Activated T-helper 2 cell treated with anti-CD3 and anti-CD28 coated beads, Interferon-gamma antibody, Interleukin-2, Interleukin-4, amounts not matched to agents 10 μg/mL and 5 μg/mL and 100 μg/mL, durations not matched to agents 14 hours and 24 hours and 36 hours (primary cell): ENCODE measurements at regions not wholly inside any gene's neighbourhood (a gene's known extent, or its start where the extent isn't known, plus 50 kb on each side); places are given as distances from the start of the nearest gene placed in this dataset.
"Not testable (repeated sequence)": the region's sequence is repeated elsewhere in the genome, so short reads cannot be mapped to it uniquely, and the experiment has no call there.

ENCODE experiments used
- DNase-seq: peaks from one replicate; pipeline ENCODE4 v3.0.0; 2021; ENCODE audit warnings: low spot score
- H3K27ac Mint-ChIP-seq: one replicate; pipeline ENCODE4 v1.8.0; 2021; ENCODE audit warnings: mixed read lengths
- H3K27me3 Mint-ChIP-seq: one replicate; pipeline ENCODE4 v1.8.0; 2021; ENCODE audit warnings: low read depth, mixed read lengths
- H3K36me3 Mint-ChIP-seq: one replicate; pipeline ENCODE4 v1.8.0; 2021; ENCODE audit warnings: low read depth, mixed read lengths
- H3K4me1 Mint-ChIP-seq: one replicate; pipeline ENCODE4 v1.8.0; 2021; ENCODE audit warnings: low read depth, mixed read lengths
- H3K4me3 Mint-ChIP-seq: one replicate; pipeline ENCODE4 v1.8.0; 2021; ENCODE audit warnings: low read depth, mild to moderate bottlenecking, moderate library complexity, mixed read lengths
- H3K9me3 Mint-ChIP-seq: one replicate; pipeline ENCODE4 v1.8.0; 2021; ENCODE audit warnings: mixed read lengths
- intact Hi-C: fragments of 100-400 bp; cut with micrococcal nuclease; formaldehyde crosslinking; loops from one replicate; pipeline ENCODE4 v1.15.1; 2023

DNA sequence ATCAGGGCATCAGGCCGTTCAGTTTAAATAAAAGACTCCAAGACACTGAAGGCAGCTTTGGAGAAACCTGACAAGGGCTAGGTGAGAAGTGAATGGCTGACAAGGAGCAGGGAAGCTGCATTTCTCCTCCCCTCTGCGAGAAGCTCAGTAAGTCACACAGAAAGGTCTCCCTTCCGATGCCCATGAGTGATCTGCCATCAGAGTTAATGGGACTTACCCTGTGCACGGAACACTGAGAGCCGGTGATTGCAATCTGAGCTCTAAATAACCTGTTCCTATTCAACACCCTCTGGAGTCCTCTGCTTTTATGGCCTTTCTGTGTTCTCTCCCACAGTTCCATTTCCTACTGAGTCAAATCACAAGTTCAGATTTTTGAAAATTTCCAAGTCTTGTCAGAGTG, 322.2 kb upstream of the MYT1L start:
- intact Hi-C loops: no loop called here
- peaks cover 4% of the 10 kb centered on the region for H3K9me3 Mint-ChIP-seq
- H3K36me3 Mint-ChIP-seq: no peaks in the 10 kb centered on the region
- H3K4me3 Mint-ChIP-seq: no peak overlapping the region
- H3K27ac Mint-ChIP-seq: no peak overlapping the region
- no peaks in the 10 kb centered on the region for H3K27me3 Mint-ChIP-seq
- DNase-seq: no peak
- H3K4me1 Mint-ChIP-seq: peaks cover under 1% of the 10 kb centered on the region

DNA sequence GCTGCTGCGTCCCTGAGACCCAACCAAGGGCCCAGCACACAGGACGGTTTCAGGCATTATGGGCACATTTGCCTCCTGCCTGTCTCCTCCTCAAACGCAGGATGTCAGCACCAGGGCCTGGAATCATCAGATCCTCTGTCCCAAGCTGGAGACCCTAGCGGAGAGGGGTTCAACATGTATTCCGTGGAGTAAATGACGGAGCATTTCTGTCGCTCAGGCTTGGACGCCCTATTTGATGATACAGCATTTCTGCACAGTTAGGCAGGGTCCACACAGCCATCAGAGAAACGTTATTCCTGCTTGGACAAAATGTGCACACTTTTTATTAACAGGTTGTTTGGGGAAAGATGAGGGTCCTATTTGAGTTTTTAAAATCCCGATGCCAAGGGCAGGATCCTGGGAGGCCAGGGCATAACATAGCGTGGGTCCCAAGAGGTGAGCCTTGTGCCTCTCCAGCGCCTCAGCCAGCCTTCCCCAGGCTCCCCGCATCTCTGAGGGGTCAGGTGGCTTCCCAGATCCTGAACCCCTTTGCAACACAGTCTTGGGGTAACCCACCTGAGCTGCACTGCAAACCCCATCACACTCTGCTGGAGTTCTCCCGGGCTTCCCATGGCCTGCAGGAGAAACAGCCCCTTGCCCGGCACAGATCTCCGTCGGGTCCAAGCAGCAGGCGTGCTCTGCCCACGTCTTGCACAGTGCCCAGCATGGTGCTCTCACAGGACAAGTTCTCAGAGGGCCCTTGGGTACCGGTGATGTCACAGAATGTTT, 319.7 kb upstream of the MYT1L start:
- intact Hi-C loops: no loop called here
- no peak overlapping the region for H3K4me3 Mint-ChIP-seq
- no peak overlapping the region for H3K27ac Mint-ChIP-seq
- no peaks in the 10 kb centered on the region for H3K9me3 Mint-ChIP-seq
- no peaks in the 10 kb centered on the region for H3K27me3 Mint-ChIP-seq
- DNase-seq: no peak
- peaks cover 22% of the 10 kb centered on the region for H3K4me1 Mint-ChIP-seq
- H3K36me3 Mint-ChIP-seq: no peaks in the 10 kb centered on the region

DNA sequence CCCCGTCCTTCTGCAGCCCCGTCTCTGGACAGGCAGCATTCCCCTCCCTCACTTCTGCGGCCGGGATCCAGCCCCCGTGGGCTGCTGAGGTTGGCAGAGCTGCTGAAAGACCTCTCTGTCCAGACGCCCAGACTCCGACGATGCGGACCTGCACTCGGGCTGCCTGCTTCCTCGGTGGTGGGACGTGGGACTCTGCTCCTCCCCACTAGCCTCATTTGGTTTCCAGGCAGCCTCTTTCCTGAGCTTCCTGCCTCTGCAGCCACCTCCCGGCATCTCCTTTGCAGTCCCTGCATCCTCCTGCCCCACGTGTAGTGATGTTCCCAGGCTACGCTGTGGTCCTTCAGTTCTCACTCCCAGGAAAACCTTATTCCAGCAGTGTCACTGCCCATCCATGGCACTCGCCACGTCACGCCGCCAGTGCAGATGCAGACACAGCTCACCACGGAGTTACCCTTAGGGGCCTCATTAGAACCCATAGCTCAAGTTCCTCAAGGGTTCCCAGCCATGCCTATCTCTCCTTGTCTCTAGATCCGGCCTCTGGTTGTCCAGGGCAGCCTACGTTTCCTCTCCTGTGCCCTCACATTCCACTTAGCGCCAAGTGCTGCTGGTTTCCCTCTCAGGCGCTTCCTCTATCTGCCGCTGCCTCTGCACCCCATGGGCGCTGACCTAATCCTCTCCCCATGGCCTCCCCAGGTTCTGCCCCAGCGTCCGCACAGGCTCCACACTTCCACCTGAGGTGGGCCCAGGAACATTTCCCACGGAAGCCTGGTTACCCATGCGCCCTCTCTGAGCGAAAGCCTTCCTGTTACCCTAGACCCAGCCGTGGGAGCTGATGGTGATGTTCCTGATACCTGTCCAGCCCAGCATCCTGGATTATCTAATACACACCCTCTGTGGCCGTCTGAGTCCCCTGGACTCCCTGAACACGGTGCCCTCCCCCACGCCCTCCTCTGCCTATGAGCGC, 318.3 kb upstream of the MYT1L start:
- Mint-ChIP-seq H3K4me3 (no peak overlapping the region), H3K36me3 (no peaks in the 10 kb centered on the region)
- intact Hi-C loops: no loop called here

DNA sequence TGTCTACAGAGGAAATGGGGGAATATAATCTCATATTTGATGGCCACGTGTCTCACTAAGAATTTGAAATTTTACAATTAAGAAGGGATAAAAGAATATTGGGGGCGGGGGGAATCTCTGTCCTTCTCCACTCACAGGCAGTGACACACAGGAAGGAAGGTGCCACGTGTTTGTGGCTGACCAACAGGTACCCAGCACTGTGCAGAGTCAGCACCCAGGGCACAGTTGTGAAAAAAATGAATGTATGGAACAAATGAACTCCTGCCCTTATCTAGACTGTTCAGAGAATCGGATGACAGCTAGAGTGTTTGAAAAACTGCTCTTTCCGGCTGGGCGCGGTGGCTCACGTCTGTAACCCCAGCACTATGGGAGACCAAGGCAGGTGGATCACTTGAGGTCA, 317.0 kb upstream of the MYT1L start:
- no peak overlapping the region for H3K27ac Mint-ChIP-seq
- no peaks in the 10 kb centered on the region for H3K27me3 Mint-ChIP-seq
- no peak overlapping the region for H3K4me3 Mint-ChIP-seq
- no peaks in the 10 kb centered on the region for H3K36me3 Mint-ChIP-seq
- DNase-seq: no peak
- intact Hi-C loops: no loop called here
- H3K9me3 Mint-ChIP-seq: no peaks in the 10 kb centered on the region
- peaks cover 22% of the 10 kb centered on the region for H3K4me1 Mint-ChIP-seq

More for the DNA sequence above, 318.3 kb upstream of the MYT1L start:
- H3K9me3 Mint-ChIP-seq: no peaks in the 10 kb centered on the region
- no peak overlapping the region for H3K27ac Mint-ChIP-seq
- H3K27me3 Mint-ChIP-seq: no peaks in the 10 kb centered on the region
- no peak for DNase-seq
- peaks cover 22% of the 10 kb centered on the region for H3K4me1 Mint-ChIP-seq

DNA sequence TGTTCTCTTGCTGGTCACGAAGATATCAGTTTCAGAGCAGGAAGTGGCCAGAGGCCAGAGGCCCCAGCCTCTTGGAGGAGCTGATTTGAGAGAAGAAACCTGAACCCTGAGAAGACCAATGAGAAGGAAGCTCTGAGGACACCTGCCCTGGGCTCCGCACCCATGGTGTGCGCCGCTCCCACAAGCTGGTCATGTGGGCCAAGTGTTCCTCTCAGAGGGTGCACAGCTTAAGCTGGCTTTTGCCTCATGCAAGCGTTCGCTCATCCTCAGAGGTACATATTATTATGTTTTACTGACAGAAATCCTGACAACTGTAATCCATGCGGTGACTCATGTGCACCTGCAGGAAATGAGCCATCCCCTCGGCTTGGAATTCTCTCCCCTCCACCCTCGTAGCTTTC, 316.1 kb upstream of the MYT1L start:
- H3K36me3 Mint-ChIP-seq: no peaks in the 10 kb centered on the region
- no peak overlapping the region for H3K4me3 Mint-ChIP-seq
- no peaks in the 10 kb centered on the region for H3K27me3 Mint-ChIP-seq
- no peak for DNase-seq
- intact Hi-C loops: loop anchor here (2.0 kb wide), 1 partner anchor 34 kb away; no protein-coding TSS in a partner anchor
- H3K9me3 Mint-ChIP-seq: no peaks in the 10 kb centered on the region
- no peak overlapping the region for H3K27ac Mint-ChIP-seq
- peaks cover 22% of the 10 kb centered on the region for H3K4me1 Mint-ChIP-seq

DNA sequence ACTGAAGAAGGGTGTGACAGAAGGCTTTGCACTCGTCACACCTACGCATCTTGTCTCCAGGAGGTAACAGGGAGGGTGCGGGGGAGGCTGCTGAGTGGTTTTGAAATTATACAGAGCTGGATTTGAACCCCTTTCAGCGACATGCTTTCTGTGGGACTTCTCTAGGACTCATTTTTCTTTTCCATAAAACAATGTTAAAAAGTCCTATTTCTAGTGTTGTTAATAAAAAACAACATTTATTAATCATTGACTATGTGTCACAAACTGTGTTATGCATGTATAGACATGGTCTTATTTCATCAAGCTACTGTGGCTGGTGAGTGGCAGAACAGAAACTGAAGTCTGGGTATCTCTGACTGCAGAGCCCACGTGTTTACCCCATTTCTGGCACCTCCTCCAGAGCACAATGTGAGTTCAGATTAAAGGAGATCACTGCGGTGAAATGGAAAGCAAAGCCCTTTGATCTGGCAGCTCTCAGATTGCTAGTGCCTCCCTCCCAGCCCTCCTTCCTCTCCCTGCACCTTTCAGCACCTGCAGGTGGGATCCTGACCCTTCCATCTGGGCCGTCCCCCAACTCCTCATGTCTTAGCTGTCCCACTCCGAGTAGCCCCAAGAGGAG, 315.5 kb upstream of the MYT1L start:
- H3K27me3 Mint-ChIP-seq: no peaks in the 10 kb centered on the region
- intact Hi-C loops: loop anchor here (2.0 kb wide), 1 partner anchor 34 kb away; no protein-coding TSS in a partner anchor
- no peaks in the 10 kb centered on the region for H3K36me3 Mint-ChIP-seq
- peak; percentile 33 for DNase-seq
- peaks cover 22% of the 10 kb centered on the region for H3K4me1 Mint-ChIP-seq
- peak overlapping the region; percentile 42 for H3K27ac Mint-ChIP-seq
- H3K9me3 Mint-ChIP-seq: no peaks in the 10 kb centered on the region
- peak overlapping the region; percentile 15 for H3K4me3 Mint-ChIP-seq

DNA sequence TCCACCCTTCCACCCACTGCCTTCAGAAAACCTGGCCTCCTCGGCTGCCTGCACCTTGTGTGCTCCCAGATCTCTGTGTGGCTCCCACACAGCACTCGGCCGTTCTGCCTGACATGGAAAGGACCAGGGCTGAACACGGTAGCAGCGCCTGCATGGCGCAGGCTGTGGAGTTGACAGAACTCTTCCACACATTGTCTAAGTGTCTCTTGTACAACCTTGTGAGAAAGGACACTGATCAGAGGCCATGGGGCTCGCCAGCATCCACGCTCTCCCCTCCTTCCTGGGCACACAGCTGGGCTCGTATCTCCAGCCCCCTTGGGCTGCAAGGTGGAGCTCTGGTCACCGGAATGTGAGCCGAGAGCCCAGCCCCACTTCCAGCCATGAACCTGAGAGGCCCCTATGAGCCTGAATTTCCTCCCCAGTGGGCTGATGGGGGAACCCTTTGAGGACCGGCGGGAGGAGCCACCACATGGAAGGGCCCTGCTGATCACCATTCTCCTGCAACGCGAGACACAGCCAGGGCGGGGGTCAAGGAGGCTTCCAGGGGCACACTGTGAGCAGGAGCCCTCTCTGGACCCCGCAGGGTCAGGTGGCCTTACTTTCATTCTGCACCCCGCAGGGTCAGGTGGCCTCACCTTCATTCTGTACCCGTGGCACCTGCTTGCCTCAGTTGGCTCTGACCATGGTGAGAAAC, 314.2 kb upstream of the MYT1L start:
- Mint-ChIP-seq H3K36me3 (no peaks in the 10 kb centered on the region), H3K27me3 (no peaks in the 10 kb centered on the region), H3K4me3 (no peak overlapping the region), H3K27ac (no peak overlapping the region), H3K9me3 (no peaks in the 10 kb centered on the region), H3K4me1 (peaks cover 22% of the 10 kb centered on the region)
- intact Hi-C loops: no loop called here
- no peak for DNase-seq

DNA sequence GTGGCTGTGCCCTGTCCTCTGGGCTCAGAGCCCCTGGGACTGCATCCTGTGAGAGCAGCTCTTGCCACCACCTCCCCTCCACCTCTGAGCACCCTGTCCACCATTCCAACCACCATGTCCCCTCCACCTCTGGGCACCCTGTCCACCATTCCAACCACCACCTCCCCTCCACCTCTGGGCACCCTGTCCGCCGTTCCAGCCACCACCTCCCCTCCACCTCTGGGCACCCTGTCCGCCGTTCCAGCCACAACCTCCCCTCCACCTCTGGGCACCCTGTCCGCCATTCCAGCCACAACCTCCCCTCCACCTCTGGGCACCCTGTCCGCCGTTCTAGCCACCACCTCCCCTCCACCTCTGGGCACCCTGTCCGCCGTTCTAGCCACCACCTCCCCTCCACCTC, 313.7 kb upstream of the MYT1L start:
- H3K36me3 Mint-ChIP-seq, intact Hi-C loops: not testable (repeated sequence)
- H3K4me1 Mint-ChIP-seq: peaks cover 22% of the 10 kb centered on the region

DNA sequence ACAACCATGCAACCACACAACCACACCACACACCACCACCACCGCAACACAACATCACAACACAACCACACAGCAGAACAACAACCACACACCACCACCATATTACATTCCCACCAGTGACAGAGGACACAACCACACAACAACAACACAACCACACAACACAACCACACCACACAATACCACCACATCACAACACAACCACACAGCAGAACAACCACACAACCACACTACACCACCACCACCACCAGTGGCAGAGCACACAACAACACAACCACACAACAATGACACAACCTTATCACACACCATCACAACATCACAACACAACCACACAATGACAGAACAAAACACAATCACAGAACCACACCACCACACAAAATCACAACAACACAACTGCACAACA, 313.0 kb upstream of the MYT1L start:
- intact Hi-C loops: no loop called here
- H3K27ac Mint-ChIP-seq: no peak overlapping the region
- peaks cover 22% of the 10 kb centered on the region for H3K4me1 Mint-ChIP-seq
- H3K4me3 Mint-ChIP-seq: no peak overlapping the region
- H3K27me3 Mint-ChIP-seq: no peaks in the 10 kb centered on the region
- no peaks in the 10 kb centered on the region for H3K36me3 Mint-ChIP-seq
- H3K9me3 Mint-ChIP-seq: no peaks in the 10 kb centered on the region
- no peak for DNase-seq

More for the DNA sequence above, 313.7 kb upstream of the MYT1L start:
- not testable (repeated sequence) for H3K27ac Mint-ChIP-seq, H3K27me3 Mint-ChIP-seq, DNase-seq, H3K9me3 Mint-ChIP-seq, H3K4me3 Mint-ChIP-seq

DNA sequence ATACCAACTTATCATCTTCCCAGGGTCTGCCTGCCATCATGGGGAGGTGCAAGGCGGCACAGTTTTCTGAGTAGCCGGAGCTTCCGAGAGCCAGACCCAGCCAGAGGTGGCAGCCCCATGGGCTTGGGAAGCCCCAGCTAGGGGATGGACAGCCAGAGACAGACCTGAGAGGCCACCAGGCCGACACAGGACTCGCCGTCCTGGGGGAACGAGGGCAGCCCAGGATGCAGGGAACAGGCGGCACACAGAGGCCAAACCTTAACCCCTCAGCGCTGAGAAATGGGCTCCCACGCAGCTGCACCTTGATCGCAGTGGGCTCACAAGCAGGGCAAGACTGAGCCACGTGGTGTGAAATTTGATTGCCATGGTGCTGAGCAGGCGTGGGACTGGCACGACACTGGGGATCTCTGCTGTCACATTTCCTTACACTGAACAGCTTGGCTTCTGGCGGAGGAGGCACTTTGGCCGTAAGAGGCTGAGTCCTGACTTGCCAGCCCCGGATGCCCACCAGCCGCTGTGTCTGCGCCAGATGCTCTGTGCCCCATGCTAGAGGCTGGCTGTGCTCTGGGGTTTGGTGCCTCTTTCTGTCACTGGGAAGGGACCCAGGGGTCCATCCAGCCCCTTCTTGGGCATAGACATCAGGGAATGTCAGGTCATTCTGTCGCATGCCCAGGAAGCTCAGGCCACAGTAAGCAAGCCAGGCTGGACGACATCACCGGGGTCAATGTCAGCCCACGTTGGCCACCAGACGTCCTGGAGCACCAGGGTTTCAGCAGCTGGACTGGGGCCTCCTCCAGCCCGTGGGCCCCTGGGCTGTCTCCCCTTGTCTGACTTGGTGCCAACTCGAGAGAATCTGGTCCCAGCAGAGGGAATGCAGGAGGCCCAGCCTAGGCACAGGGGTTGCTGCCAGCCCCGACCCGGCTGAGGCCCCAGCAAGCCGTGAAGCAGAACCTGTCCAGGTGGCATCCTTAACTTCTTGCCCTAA, 312.1 kb upstream of the MYT1L start:
- no peaks in the 10 kb centered on the region for H3K27me3 Mint-ChIP-seq
- H3K4me3 Mint-ChIP-seq: no peak overlapping the region
- DNase-seq: no peak
- intact Hi-C loops: no loop called here
- H3K27ac Mint-ChIP-seq: no peak overlapping the region
- peaks cover 22% of the 10 kb centered on the region for H3K4me1 Mint-ChIP-seq
- H3K36me3 Mint-ChIP-seq: no peaks in the 10 kb centered on the region
- H3K9me3 Mint-ChIP-seq: no peaks in the 10 kb centered on the region

DNA sequence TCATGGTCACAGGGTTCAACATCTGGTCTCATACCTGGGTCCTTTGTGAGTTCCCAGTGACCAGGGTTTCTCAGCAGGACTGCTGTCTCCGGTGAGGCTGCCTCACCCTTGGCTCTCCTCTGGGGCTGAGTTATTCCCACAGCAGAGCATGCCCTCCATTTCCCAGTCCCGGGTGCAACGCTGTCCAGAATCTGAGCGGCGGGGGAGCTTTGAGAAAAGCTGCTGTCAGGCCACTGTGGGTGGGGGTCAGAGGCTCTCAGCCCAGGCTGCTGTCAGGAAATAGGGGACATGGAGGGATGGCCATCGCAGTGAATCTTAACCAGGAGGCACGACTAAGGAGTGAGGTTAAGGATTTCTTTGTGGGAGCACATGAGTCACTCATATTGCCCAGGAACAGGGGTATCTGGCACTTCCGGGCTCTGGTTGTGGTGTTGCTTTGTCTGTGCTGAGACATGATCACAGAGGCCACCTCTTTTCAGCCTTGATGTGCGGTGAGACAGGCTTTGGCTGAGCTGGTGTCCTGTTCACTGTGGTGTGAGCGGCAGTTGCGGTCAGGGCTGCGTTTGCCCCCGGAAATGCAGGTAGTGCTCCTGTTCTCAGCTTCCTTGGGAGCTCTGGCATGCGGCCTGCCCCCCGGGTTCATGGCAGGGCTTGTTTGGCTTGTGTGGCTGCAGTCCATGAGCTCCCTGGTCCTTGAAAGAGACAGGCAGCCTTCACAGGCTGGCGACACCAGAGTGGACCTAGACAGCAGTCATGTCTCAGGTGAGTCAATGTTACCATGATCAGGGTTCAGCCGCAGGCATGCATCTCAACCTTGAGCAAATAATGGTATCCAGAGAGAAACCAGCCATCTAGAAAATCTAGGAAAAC, 310.7 kb upstream of the MYT1L start:
- no peak overlapping the region for H3K27ac Mint-ChIP-seq
- no peak overlapping the region for H3K4me3 Mint-ChIP-seq
- DNase-seq: no peak
- intact Hi-C loops: no loop called here
- H3K27me3 Mint-ChIP-seq: no peaks in the 10 kb centered on the region
- no peaks in the 10 kb centered on the region for H3K36me3 Mint-ChIP-seq
- H3K9me3 Mint-ChIP-seq: no peaks in the 10 kb centered on the region
- peaks cover 9% of the 10 kb centered on the region for H3K4me1 Mint-ChIP-seq
